Sigmoid colon (tissue), 4 donors: ENCODE measurements at regions not wholly inside any gene's neighbourhood (a gene's known extent, or its start where the extent isn't known, plus 50 kb on each side); places are given as distances from the start of the nearest gene placed in this dataset.

ENCODE experiments used
- POLR2AphosphoS5 ChIP-seq, 4 donors: sonication (generic); formaldehyde crosslinking; IDR thresholded peaks; one replicate each; pipeline ENCODE4 v1.6.1; 2017; ENCODE audit warnings: antibody characterized with exemption in 4 of 4
- TF ChIP-seq, protein P1 (sequence below), 4 experiments: fragments of 450-650 bp in 3 of 4; fragments of 200-600 bp in 1 of 4; IDR thresholded peaks; one replicate each; pipeline ENCODE4 v1.5.1; 2016 to 2019; ENCODE audit warnings: antibody characterized with exemption in 4 of 4, mild to moderate bottlenecking in 3 of 4, moderate library complexity in 2 of 4

DNA sequence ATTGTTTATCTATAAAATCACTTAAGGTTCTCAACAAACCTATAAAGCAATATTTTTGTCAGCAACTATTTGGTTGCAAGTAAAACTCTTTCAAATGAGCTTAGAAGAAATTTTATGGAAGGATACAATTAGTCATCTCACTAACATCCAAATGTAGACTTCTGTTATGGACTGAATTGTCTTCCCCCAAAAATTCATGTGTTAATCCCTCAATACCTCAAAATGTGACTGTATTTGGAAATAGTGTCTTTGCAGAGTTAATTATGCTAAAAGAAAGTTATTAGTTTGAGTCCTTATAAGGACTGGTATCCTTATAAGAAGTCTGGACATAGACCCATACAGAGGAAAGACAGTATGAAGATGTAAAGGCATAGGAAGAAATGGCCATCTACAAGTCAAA lies 357.8 kb upstream of the PRMT6 start:
- no peak for TF ChIP-seq POLR2AphosphoS5 (IDR thresholded peaks at IDR 0.05)
- TF ChIP-seq, protein P1, sequence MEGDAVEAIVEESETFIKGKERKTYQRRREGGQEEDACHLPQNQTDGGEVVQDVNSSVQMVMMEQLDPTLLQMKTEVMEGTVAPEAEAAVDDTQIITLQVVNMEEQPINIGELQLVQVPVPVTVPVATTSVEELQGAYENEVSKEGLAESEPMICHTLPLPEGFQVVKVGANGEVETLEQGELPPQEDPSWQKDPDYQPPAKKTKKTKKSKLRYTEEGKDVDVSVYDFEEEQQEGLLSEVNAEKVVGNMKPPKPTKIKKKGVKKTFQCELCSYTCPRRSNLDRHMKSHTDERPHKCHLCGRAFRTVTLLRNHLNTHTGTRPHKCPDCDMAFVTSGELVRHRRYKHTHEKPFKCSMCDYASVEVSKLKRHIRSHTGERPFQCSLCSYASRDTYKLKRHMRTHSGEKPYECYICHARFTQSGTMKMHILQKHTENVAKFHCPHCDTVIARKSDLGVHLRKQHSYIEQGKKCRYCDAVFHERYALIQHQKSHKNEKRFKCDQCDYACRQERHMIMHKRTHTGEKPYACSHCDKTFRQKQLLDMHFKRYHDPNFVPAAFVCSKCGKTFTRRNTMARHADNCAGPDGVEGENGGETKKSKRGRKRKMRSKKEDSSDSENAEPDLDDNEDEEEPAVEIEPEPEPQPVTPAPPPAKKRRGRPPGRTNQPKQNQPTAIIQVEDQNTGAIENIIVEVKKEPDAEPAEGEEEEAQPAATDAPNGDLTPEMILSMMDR (IDR thresholded peaks at IDR 0.05) = no peak
